Esophagus muscularis mucosa (tissue), 4 donors: ENCODE measurements at regions not wholly inside any gene's neighbourhood (a gene's known extent, or its start where the extent isn't known, plus 50 kb on each side); places are given as distances from the start of the nearest gene placed in this dataset.

ENCODE experiments used
- DNase-seq: peaks from one replicate; pipeline ENCODE4 v3.0.0-alpha.2; 2017; ENCODE audit errors: extremely low spot score
- H3K27ac ChIP-seq, 4 donors: fragments of 200-600 bp; sonication (generic); replicated peaks in 1 of 4; 1 replicate in 3 of 4; 2 replicates in 1 of 4; pipeline ENCODE4 v1.5.1; 2016 to 2019; ENCODE audit warnings: mild to moderate bottlenecking in 1 of 4
- H3K27me3 ChIP-seq, 4 donors: fragments of 200-600 bp; sonication (generic); one replicate each; pipeline versions ENCODE4 v1.5.1 to v1.6.0; 2016 to 2019
- H3K36me3 ChIP-seq, 4 donors: fragments of 200-600 bp; sonication (generic); one replicate each; pipeline ENCODE4 v1.5.1; 2016 to 2019
- H3K4me1 ChIP-seq, 4 donors: fragments of 200-600 bp; sonication (generic); one replicate each; pipeline ENCODE4 v1.5.1; 2016 to 2019
- H3K4me3 ChIP-seq, 4 donors: fragments of 200-600 bp; sonication (generic); 1 replicate in 2 of 4; 2 replicates in 2 of 4; pipeline ENCODE4 v1.5.1; 2016 to 2019; ENCODE audit warnings: mild to moderate bottlenecking in 4 of 4, moderate library complexity in 1 of 4
- H3K9me3 ChIP-seq, 4 donors: fragments of 200-600 bp; sonication (generic); 1 replicate in 3 of 4; 2 replicates in 1 of 4; pipeline ENCODE4 v1.5.1; 2016 to 2019
- CTCF ChIP-seq, 3 experiments: fragments of 200-600 bp in 2 of 3; fragments of 450-650 bp in 1 of 3; sonication (generic) in 2 of 3; IDR thresholded peaks; one replicate each; pipeline ENCODE4 v1.5.1; 2017 to 2019; ENCODE audit warnings: antibody characterized with exemption in 3 of 3, mild to moderate bottlenecking in 2 of 3, moderate library complexity in 1 of 3
- EP300 ChIP-seq: sonication (generic); formaldehyde crosslinking; IDR thresholded peaks from one replicate; pipeline ENCODE4 v1.6.1; 2017; ENCODE audit warnings: antibody characterized with exemption
- POLR2A ChIP-seq: fragments of 450-650 bp; IDR thresholded peaks from one replicate; pipeline ENCODE4 v1.6.1; 2017; ENCODE audit warnings: antibody characterized with exemption, moderate library complexity, mild to moderate bottlenecking, low read depth
- POLR2AphosphoS5 ChIP-seq, 2 donors: sonication (generic); formaldehyde crosslinking; IDR thresholded peaks; one replicate each; pipeline ENCODE4 v1.6.1; 2017; ENCODE audit warnings: antibody characterized with exemption in 2 of 2
- WGBS: methylation state at CpG from one replicate; pipeline ENCODE4 v1.1.5; 2018; 5-methylcytosine and 5-hydroxymethylcytosine counted together
- intact Hi-C: fragments of 100-400 bp; cut with DNase I; formaldehyde crosslinking; loops from one replicate; pipeline ENCODE4 v1.15.1; 2023

DNA sequence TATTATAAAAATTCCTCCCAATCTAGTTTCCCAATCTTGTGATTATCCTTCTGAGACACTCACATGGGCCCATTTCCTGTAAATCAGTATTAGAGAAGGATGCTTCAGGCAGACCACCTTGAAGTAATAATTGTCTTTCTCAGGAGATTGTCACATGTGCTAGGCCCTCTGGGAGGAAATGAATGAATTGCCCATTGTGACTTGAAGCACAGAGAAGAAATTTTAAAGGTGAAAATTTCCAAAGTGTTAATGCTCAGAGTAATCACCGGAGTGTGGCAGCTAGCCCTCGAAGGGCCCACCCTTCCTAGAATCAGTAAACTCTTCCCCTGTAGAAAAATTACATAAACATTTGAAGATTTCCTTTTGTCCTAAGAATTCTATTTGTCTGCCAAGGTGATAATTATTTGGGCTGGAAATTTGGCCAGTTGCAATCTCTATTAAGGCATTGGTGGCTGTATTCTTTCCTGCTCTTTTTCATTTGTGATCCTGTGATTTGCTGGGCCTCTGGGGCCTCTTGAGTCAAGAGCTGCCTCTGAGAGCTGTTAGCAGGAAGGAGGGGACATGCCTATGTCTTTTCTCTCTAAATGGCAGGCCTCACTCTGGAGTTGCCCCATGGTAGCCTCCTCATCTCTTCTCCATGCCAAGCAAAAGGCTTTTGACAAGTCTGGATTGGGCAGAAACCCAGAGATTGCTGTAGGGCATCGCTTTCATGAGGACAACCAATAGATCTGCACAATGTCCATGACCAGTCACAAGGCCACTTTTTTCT, 371.5 kb upstream of the ACTBL2 start:
- H3K27ac ChIP-seq, result no peak overlapping the region
- DNase-seq, result no peak
- WGBS, result 69% methylated on average over 3 of the region's 3 CpGs

GRCh38 chr5:57850109-57850508, 367.5 kb upstream of the ACTBL2 start:
- Histone ChIP-seq H3K36me3 (no peaks in the 10 kb centered on the region), H3K27me3 (no peaks in the 10 kb centered on the region), H3K4me3 (no peak overlapping the region), H3K4me1 (peaks cover 0 to 6% (median 2%) of the 10 kb centered on the region in 4 donors), H3K9me3 (no peaks in the 10 kb centered on the region), H3K27ac (no peak overlapping the region)
- TF ChIP-seq CTCF (IDR thresholded peaks at IDR 0.05), result no peak
- TF ChIP-seq POLR2AphosphoS5 (IDR thresholded peaks at IDR 0.05), result no peak
- no peak for TF ChIP-seq POLR2A
- no peak for TF ChIP-seq EP300
- intact Hi-C loops, result no loop called here
- 96% methylated on average over 1 of the region's 1 CpG for WGBS
- no peak for DNase-seq

More for the DNA sequence above, 371.5 kb upstream of the ACTBL2 start:
- Histone ChIP-seq H3K4me3 (no peak overlapping the region), H3K27me3 (no peaks in the 10 kb centered on the region), H3K4me1 (peaks cover 0 to 6% (median 2%) of the 10 kb centered on the region in 4 donors), H3K36me3 (no peaks in the 10 kb centered on the region), H3K9me3 (no peaks in the 10 kb centered on the region)
- intact Hi-C loops, result no loop called here
- TF ChIP-seq CTCF (IDR thresholded peaks at IDR 0.05), result no peak
- TF ChIP-seq POLR2AphosphoS5 (IDR thresholded peaks at IDR 0.05), result no peak
- TF ChIP-seq POLR2A, result no peak
- no peak for TF ChIP-seq EP300

- WGBS, result 100% methylated on average over 2 of the region's 2 CpGs
- Histone ChIP-seq H3K9me3 (no peaks in the 10 kb centered on the region), H3K36me3 (no peaks in the 10 kb centered on the region), H3K27ac (no peak overlapping the region), H3K27me3 (no peaks in the 10 kb centered on the region), H3K4me1 (peaks cover 4 to 11% (median 7%) of the 10 kb centered on the region in 4 donors), H3K4me3 (no peak overlapping the region)
- intact Hi-C loops, result no loop called here
- no peak for TF ChIP-seq EP300
- TF ChIP-seq POLR2A, result no peak
- TF ChIP-seq POLR2AphosphoS5 (IDR thresholded peaks at IDR 0.05), result no peak
- no peak for TF ChIP-seq CTCF (IDR thresholded peaks at IDR 0.05)
- no peak for DNase-seq
These were observed 362.4 kb upstream of the ACTBL2 start for GRCh38 chr5:57845025-57845424.

DNA sequence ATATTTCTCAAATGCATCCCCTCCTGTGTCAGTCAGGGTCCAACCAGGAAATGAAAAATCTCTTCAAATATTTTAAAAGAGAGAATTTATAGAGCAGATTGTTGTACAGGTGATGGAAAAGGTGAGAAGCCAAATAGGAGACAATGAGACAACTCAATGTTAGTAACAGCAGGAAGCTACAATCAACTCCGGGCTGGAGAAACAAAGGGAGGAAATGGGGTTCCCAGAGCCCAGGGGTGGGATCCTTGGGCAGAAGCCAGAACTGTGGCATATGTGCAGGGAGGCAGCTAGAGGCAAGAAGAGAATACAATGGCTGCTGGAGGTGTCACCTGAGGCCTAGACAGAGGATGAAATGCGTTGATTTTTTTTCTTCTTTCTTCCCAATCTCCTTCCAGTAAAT, 361.8 kb upstream of the ACTBL2 start:
- intact Hi-C loops, result no loop called here
- Histone ChIP-seq H3K9me3 (no peaks in the 10 kb centered on the region), H3K27ac (no peak overlapping the region), H3K4me3 (no peak overlapping the region), H3K36me3 (no peaks in the 10 kb centered on the region), H3K27me3 (no peaks in the 10 kb centered on the region), H3K4me1 (peaks cover 4 to 11% (median 7%) of the 10 kb centered on the region in 4 donors)
- DNase-seq, result no peak
- 78% methylated on average over 2 of the region's 2 CpGs for WGBS
- TF ChIP-seq CTCF (IDR thresholded peaks at IDR 0.05) (no peak), POLR2A (no peak), POLR2AphosphoS5 (IDR thresholded peaks at IDR 0.05) (peak in 1 of 2 donors; percentile 12), EP300 (no peak)

GRCh38 chr5:57843059-57843367, 360.4 kb upstream of the ACTBL2 start:
- Histone ChIP-seq H3K4me1 (peaks cover 4 to 11% (median 7%) of the 10 kb centered on the region in 4 donors), H3K27ac (no peak overlapping the region), H3K36me3 (no peaks in the 10 kb centered on the region), H3K4me3 (no peak overlapping the region), H3K9me3 (no peaks in the 10 kb centered on the region), H3K27me3 (no peaks in the 10 kb centered on the region)
- TF ChIP-seq POLR2AphosphoS5 (IDR thresholded peaks at IDR 0.05) (no peak), CTCF (IDR thresholded peaks at IDR 0.05) (no peak), EP300 (no peak), POLR2A (no peak)
- 63% methylated on average over 2 of the region's 2 CpGs for WGBS
- no peak for DNase-seq
- intact Hi-C loops, result no loop called here
